A549 (cell line): ENCODE measurements at regions not wholly inside any gene's neighbourhood (a gene's known extent, or its start where the extent isn't known, plus 50 kb on each side); places are given as distances from the start of the nearest gene placed in this dataset.

Experiments used
- ATAC-seq, 2 experiments: fragments of 200-7000 bp in 1 of 2; fragments of >200 bp in 1 of 2; cut with Nextera tagmentation in 1 of 2; cut with Tn5 transposase in 1 of 2; 3 replicates each; pipeline versions ENCODE4 v1.8.0 to v1.9.1; 2018 to 2020; ENCODE audit warnings: mild to moderate bottlenecking in 1 of 2, moderate library complexity in 1 of 2
- CTCF ChIA-PET: fragments of 300-600 bp; sonication (Branson Sonifier 250); formaldehyde crosslinking; extraction: SDS; loops from one replicate; lab custom pipeline; 2021; ENCODE audit warnings: antibody characterized with exemption, inconsistent platforms; lab: Yijun Ruan, JAX
- POLR2A ChIA-PET: fragments of 350-600 bp; formaldehyde crosslinking; extraction: SDS; loops from one replicate; lab custom pipeline; 2021; ENCODE audit warnings: antibody characterized with exemption, inconsistent platforms; lab: Yijun Ruan, JAX
- DNase-seq, 2 experiments: peaks; one replicate each; pipeline versions ENCODE4 v3.0.0 to v3.0.0-alpha.2; 2011 to 2016; ENCODE audit warnings: low read depth in 1 of 2, low spot score in 1 of 2
- FAIRE-seq: peaks from 2 replicates; lab custom pipeline; 2011; peaks lifted over from hg19 to GRCh38; lab: Jason Lieb, UNC
- H3K27ac ChIP-seq, 2 experiments: fragments of >200 bp; sonication (Bioruptor Twin); formaldehyde crosslinking; 3 replicates each; pipeline ENCODE4 v1.5.1; 2016 to 2017
- H3K4me1 ChIP-seq: fragments of >200 bp; sonication (Bioruptor Twin); formaldehyde crosslinking; 3 replicates; pipeline ENCODE4 v1.6.1; 2016
- H3K4me2 ChIP-seq: fragments of >200 bp; sonication (Bioruptor Twin); formaldehyde crosslinking; 3 replicates; pipeline ENCODE4 v1.6.1; 2016
- H3K4me3 ChIP-seq: fragments of >200 bp; sonication (Bioruptor Twin); formaldehyde crosslinking; 3 replicates; pipeline ENCODE4 v1.5.1; 2016
- H3K9me3 ChIP-seq: fragments of >200 bp; sonication (Bioruptor Twin); formaldehyde crosslinking; 3 replicates; pipeline ENCODE4 v1.6.1; 2016
- BHLHE40 ChIP-seq: IDR thresholded peaks from 2 replicates; pipeline ENCODE4 v1.6.1; 2012; ENCODE audit warnings: low read depth, low read length, inconsistent platforms
- CBX8 ChIP-seq: fragments of 200-600 bp; sonication (generic); IDR thresholded peaks from 2 replicates; pipeline ENCODE4 v1.6.1; 2016
- EP300 ChIP-seq, 2 experiments: fragments of >200 bp; sonication (Bioruptor Twin); formaldehyde crosslinking; IDR thresholded peaks; 2 replicates in 1 of 2; 3 replicates in 1 of 2; pipeline ENCODE4 v1.6.1; 2016 to 2017
- FOSL2 ChIP-seq, 2 experiments: fragments of 450-650 bp in 1 of 2; fragments of >200 bp in 1 of 2; sonication (Bioruptor Twin) in 1 of 2; formaldehyde crosslinking; IDR thresholded peaks; 2 replicates each; pipeline versions ENCODE4 v1.5.0 to v1.6.1; 2016 to 2020; ENCODE audit warnings: mild to moderate bottlenecking in 1 of 2, moderate library complexity in 1 of 2
- GATA3 ChIP-seq: IDR thresholded peaks from 2 replicates; pipeline ENCODE4 v1.6.1; 2012; ENCODE audit warnings: borderline replicate concordance
- HOXB13 ChIP-seq: fragments of 250-450 bp; sonication (Bioruptor Pico); IDR thresholded peaks from 2 replicates; pipeline ENCODE4 v1.5.0; 2020; ENCODE audit warnings: low read depth, mild to moderate bottlenecking, moderate library complexity
- HOXB5 ChIP-seq: fragments of 250-450 bp; sonication (Bioruptor Pico); IDR thresholded peaks from 2 replicates; pipeline ENCODE4 v1.5.0; 2020; ENCODE audit warnings: mild to moderate bottlenecking, moderate library complexity
- JUN ChIP-seq, 2 experiments: fragments of >200 bp; sonication (Bioruptor Twin); formaldehyde crosslinking; IDR thresholded peaks; 2 replicates in 1 of 2; 3 replicates in 1 of 2; pipeline ENCODE4 v1.6.1; 2016 to 2017
- JUNB ChIP-seq: fragments of >200 bp; sonication (Bioruptor Twin); formaldehyde crosslinking; IDR thresholded peaks from 2 replicates; pipeline ENCODE4 v1.6.1; 2016
- MAFK ChIP-seq: fragments of 450-650 bp; IDR thresholded peaks from 2 replicates; pipeline ENCODE4 v1.6.1; 2014; ENCODE audit not compliant: partially characterized antibody
- MAZ ChIP-seq: fragments of 150-350 bp; IDR thresholded peaks from 2 replicates; pipeline ENCODE4 v1.6.1; 2014; ENCODE audit warnings: antibody characterized with exemption, low read depth, low read length, borderline replicate concordance
- MYC ChIP-seq: IDR thresholded peaks from 2 replicates; pipeline ENCODE4 v1.6.1; 2012; ENCODE audit warnings: mild to moderate bottlenecking, inconsistent platforms, low read length, improper control_type of control experiment, borderline replicate concordance
- NFE2L2 ChIP-seq: fragments of 150-350 bp; conservative IDR thresholded peaks from 2 replicates; pipeline ENCODE4 v1.6.1; 2014; ENCODE audit warnings: low read length
- POLR2A ChIP-seq: IDR thresholded peaks from 2 replicates; pipeline ENCODE4 v1.6.1; 2012; ENCODE audit warnings: mild to moderate bottlenecking, low read length
- RAD21 ChIP-seq, 2 experiments: fragments of >200 bp in 1 of 2; sonication (Bioruptor Twin) in 1 of 2; formaldehyde crosslinking in 1 of 2; IDR thresholded peaks in 1 of 2; conservative IDR thresholded peaks in 1 of 2; 2 replicates in 1 of 2; 3 replicates in 1 of 2; pipeline ENCODE4 v1.6.1; 2012 to 2018; ENCODE audit warnings: inconsistent platforms in 1 of 2
- RCOR1 ChIP-seq: fragments of 150-350 bp; IDR thresholded peaks from 2 replicates; pipeline ENCODE4 v1.6.1; 2014; ENCODE audit warnings: antibody characterized with exemption, low read length, low read depth
- RFX5 ChIP-seq: fragments of 450-650 bp; IDR thresholded peaks from 2 replicates; pipeline ENCODE4 v1.7.1; 2014; ENCODE audit warnings: antibody characterized with exemption, mild to moderate bottlenecking, moderate library complexity
- SMC3 ChIP-seq: fragments of >200 bp; sonication (Bioruptor Twin); formaldehyde crosslinking; IDR thresholded peaks from 3 replicates; pipeline ENCODE4 v1.6.1; 2018; ENCODE audit warnings: inconsistent platforms
- SREBF2 ChIP-seq: fragments of 450-650 bp; IDR thresholded peaks from 2 replicates; pipeline ENCODE4 v1.6.1; 2014; ENCODE audit warnings: mild to moderate bottlenecking, moderate library complexity
- WGBS: methylation state at CpG from one replicate; pipeline ENCODE4 v1.1.6; 2017; ENCODE audit errors: missing lambda C conversion rate; 5-methylcytosine and 5-hydroxymethylcytosine counted together
- TF ChIP-seq, protein P1 (sequence below): fragments of >200 bp; sonication (Bioruptor Twin); formaldehyde crosslinking; IDR thresholded peaks from 3 replicates; pipeline ENCODE4 v1.5.1; 2016

GRCh38 chr13:34217343-34218025 lies 399.5 kb downstream of the RFC3 start:
- no peak overlapping the region for H3K4me3 ChIP-seq
- CTCF ChIA-PET: no interaction called here
- WGBS: 82% methylated on average over 12 of the region's 12 CpGs
- POLR2A ChIA-PET: no interaction called here
- H3K4me1 ChIP-seq: no peaks in the 10 kb centered on the region
- DNase-seq (no peak), FAIRE-seq (no peak), ATAC-seq (no peak)
- 0 out of 6 replicates have a peak overlapping the region, but pooled peaks of 1 of the 2 experiments have one; percentile 35 for H3K27ac ChIP-seq
- H3K4me2 ChIP-seq: no peak overlapping the region
- peaks cover 15% of the 10 kb centered on the region for H3K9me3 ChIP-seq
- TF ChIP-seq MYC (no peak), HOXB13 (no peak), MAZ (no peak), CBX8 (no peak), POLR2A (no peak), RCOR1 (no peak), RFX5 (no peak), FOSL2 (IDR thresholded peaks at IDR 0.05) (no peak), FOSL2 (CRISPR knock-in tag; IDR thresholded peaks at IDR 0.05) (no peak)
- TF ChIP-seq, protein P1, sequence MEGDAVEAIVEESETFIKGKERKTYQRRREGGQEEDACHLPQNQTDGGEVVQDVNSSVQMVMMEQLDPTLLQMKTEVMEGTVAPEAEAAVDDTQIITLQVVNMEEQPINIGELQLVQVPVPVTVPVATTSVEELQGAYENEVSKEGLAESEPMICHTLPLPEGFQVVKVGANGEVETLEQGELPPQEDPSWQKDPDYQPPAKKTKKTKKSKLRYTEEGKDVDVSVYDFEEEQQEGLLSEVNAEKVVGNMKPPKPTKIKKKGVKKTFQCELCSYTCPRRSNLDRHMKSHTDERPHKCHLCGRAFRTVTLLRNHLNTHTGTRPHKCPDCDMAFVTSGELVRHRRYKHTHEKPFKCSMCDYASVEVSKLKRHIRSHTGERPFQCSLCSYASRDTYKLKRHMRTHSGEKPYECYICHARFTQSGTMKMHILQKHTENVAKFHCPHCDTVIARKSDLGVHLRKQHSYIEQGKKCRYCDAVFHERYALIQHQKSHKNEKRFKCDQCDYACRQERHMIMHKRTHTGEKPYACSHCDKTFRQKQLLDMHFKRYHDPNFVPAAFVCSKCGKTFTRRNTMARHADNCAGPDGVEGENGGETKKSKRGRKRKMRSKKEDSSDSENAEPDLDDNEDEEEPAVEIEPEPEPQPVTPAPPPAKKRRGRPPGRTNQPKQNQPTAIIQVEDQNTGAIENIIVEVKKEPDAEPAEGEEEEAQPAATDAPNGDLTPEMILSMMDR: no peak

DNA sequence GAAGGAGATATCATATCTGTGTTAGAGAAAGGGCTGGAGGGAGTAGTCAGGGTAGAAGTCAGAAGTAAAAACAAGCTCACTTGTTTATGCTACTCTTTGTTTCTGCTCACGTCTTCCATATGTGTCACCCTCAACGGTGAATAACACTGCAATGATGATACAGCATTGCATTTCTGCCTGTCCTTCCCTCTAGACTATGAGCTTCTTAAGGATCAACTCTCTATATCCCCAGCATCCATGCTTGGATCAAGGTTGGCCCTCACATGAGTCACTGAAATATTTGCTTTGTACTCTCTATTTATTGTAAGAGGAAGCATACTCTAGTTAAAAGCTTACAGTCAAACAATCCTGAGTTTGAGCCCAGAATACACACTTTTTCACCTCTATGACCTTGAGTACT lies 406.0 kb downstream of the RFC3 start:
- FAIRE-seq (no peak), ATAC-seq (peak; percentile 97), DNase-seq (peak; percentile 9 to 90)
- CTCF ChIA-PET: no interaction called here
- no peak overlapping the region for H3K4me3 ChIP-seq
- TF ChIP-seq BHLHE40: no peak
- peak in 1 of 2 experiments; percentile 45; a peak in 1 of 5 replicates for TF ChIP-seq EP300 (IDR thresholded peaks at IDR 0.05)
- no peak for TF ChIP-seq POLR2A
- TF ChIP-seq JUN (IDR thresholded peaks at IDR 0.05): peak; percentile 29 to 40; a peak in 2 of 5 replicates
- TF ChIP-seq GATA3: peak; percentile 58; the same call in 1 of the 2 replicates
- TF ChIP-seq HOXB5 (CRISPR knock-in tag): 0 out of 2 replicates have a peak, but pooled peaks have one; percentile 35
- 0 out of 3 replicates have a peak, but pooled peaks have one; percentile 32 for TF ChIP-seq SMC3
- peak; percentile 47; the same call in 1 of the 2 replicates for TF ChIP-seq NFE2L2
- peak; percentile 93 for TF ChIP-seq MAFK
- peak in 1 of 2 experiments; percentile 34; a peak in 3 of 5 replicates for TF ChIP-seq RAD21 (conservative IDR thresholded peaks at IDR 0.05 in 1 of 2, IDR thresholded peaks at IDR 0.05 in 1 of 2)
- TF ChIP-seq JUNB: peak; percentile 62
- TF ChIP-seq FOSL2 (IDR thresholded peaks at IDR 0.05): peak; percentile 24; the same call in 1 of the 2 replicates
- peak; percentile 71 for TF ChIP-seq FOSL2 (CRISPR knock-in tag; IDR thresholded peaks at IDR 0.05)
- no peak for TF ChIP-seq SREBF2
- TF ChIP-seq, protein P1: no peak
- no peak for TF ChIP-seq MYC
- POLR2A ChIA-PET: interaction anchor here (0.6 to 1.3 kb wide), 3 partner anchors 22 to 68 kb away, joined by 3 read pairs; no protein-coding TSS in a partner anchor
- H3K4me1 ChIP-seq: peaks cover 19% of the 10 kb centered on the region
- peak overlapping the region; percentile 59 to 83 for H3K27ac ChIP-seq
- peak overlapping the region; percentile 1; the same call in 1 of the 3 replicates for H3K4me2 ChIP-seq
- H3K9me3 ChIP-seq: peaks cover 10% of the 10 kb centered on the region
- WGBS: 0% methylated on average over 2 of the region's 2 CpGs
